IMR-90 (cell line): ENCODE measurements at regions not wholly inside any gene's neighbourhood (a gene's known extent, or its start where the extent isn't known, plus 50 kb on each side); places are given as distances from the start of the nearest gene placed in this dataset.
"Not testable (repeated sequence)": the region's sequence is repeated elsewhere in the genome, so short reads cannot be mapped to it uniquely, and the experiment has no call there.

ENCODE experiments used
- ATAC-seq: fragments of 200-7000 bp; cut with Tn5 transposase; 2 replicates; pipeline ENCODE4 v1.9.1; 2020; ENCODE audit warnings: low read depth, mild to moderate bottlenecking, moderate library complexity
- BruUV-seq: library from RNA; stranded (reverse); fragments of 400-500 nt; replicated peaks from 2 replicates; lab custom pipeline; 2021; lab: Mats Ljungman, UMichigan
- CTCF ChIA-PET: fragments of 300-600 bp; formaldehyde crosslinking; extraction: SDS; loops from one replicate; lab custom pipeline; 2021; ENCODE audit warnings: antibody characterized with exemption; lab: Yijun Ruan, JAX
- POLR2A ChIA-PET: fragments of 300-600 bp; sonication (Branson Sonifier 250); formaldehyde crosslinking; loops from one replicate; lab custom pipeline; 2022; ENCODE audit warnings: antibody characterized with exemption; ENCODE audit not compliant: unreplicated experiment; lab: Charles Lee
- DNase-seq: peaks from one replicate; pipeline ENCODE4 v3.0.0; 2013
- H2AFZ ChIP-seq: replicated peaks from 2 replicates; pipeline ENCODE3; 2013; ENCODE audit warnings: low read length, mild to moderate bottlenecking; ENCODE audit not compliant: poor library complexity
- H2AK5ac ChIP-seq: 2 replicates; pipeline ENCODE4 v1.6.1; 2013; ENCODE audit warnings: low read depth, low read length, inconsistent platforms
- H2AK9ac ChIP-seq: replicated peaks from 2 replicates; pipeline ENCODE3; 2013; ENCODE audit warnings: mild to moderate bottlenecking, low read depth, low read length, moderate library complexity; ENCODE audit not compliant: poor library complexity
- H2BK120ac ChIP-seq: 2 replicates; pipeline ENCODE4 v1.6.1; 2013; ENCODE audit warnings: low read depth, low read length, inconsistent platforms
- H2BK15ac ChIP-seq: 3 replicates; pipeline ENCODE4 v1.6.1; 2013; ENCODE audit warnings: low read depth, low read length, inconsistent platforms
- H2BK20ac ChIP-seq: 2 replicates; pipeline ENCODE4 v1.6.1; 2013; ENCODE audit warnings: low read depth, mild to moderate bottlenecking, inconsistent platforms, low read length, moderate library complexity
- H2BK5ac ChIP-seq: 2 replicates; pipeline ENCODE4 v1.6.1; 2013; ENCODE audit warnings: mild to moderate bottlenecking, low read depth, low read length, inconsistent platforms; ENCODE audit not compliant: poor library complexity, severe bottlenecking
- H3K14ac ChIP-seq: replicated peaks from 2 replicates; pipeline ENCODE4 v1.6.1; 2013; ENCODE audit warnings: low read depth, low read length, inconsistent platforms
- H3K18ac ChIP-seq: 2 replicates; pipeline ENCODE4 v1.6.1; 2013; ENCODE audit warnings: low read depth, low read length, control low read depth
- H3K23ac ChIP-seq: 2 replicates; pipeline ENCODE4 v1.6.1; 2013; ENCODE audit warnings: low read depth, low read length, inconsistent platforms
- H3K27ac ChIP-seq: 2 replicates; pipeline ENCODE4 v1.5.1; 2013; ENCODE audit warnings: mild to moderate bottlenecking, control low read depth, low read length; ENCODE audit not compliant: insufficient read depth
- H3K27me3 ChIP-seq: 2 replicates; pipeline ENCODE4 v1.6.1; 2013; ENCODE audit warnings: low read length; ENCODE audit not compliant: control insufficient read depth, insufficient read depth
- H3K36me3 ChIP-seq: 2 replicates; pipeline ENCODE4 v1.6.1; 2013; ENCODE audit warnings: low read length, mixed read lengths; ENCODE audit not compliant: control insufficient read depth, insufficient read depth
- H3K4ac ChIP-seq: 2 replicates; pipeline ENCODE4 v1.6.1; 2013; ENCODE audit warnings: low read depth, low read length, inconsistent platforms
- H3K4me1 ChIP-seq: 2 replicates; pipeline ENCODE4 v1.6.1; 2013; ENCODE audit warnings: low read length, mixed read lengths; ENCODE audit not compliant: control insufficient read depth, insufficient read depth
- H3K4me2 ChIP-seq: 2 replicates; pipeline ENCODE4 v1.6.1; 2013; ENCODE audit warnings: low read depth, mild to moderate bottlenecking, control low read depth, low read length, moderate library complexity
- H3K4me3 ChIP-seq: 2 replicates; pipeline ENCODE4 v1.5.1; 2013; ENCODE audit warnings: low read depth, mild to moderate bottlenecking, control low read depth, low read length, moderate library complexity; ENCODE audit not compliant: insufficient read depth
- H3K56ac ChIP-seq: 2 replicates; pipeline ENCODE4 v1.6.1; 2013; ENCODE audit warnings: low read length, inconsistent platforms; ENCODE audit not compliant: insufficient read depth; ENCODE audit errors: extremely low read depth
- H3K79me1 ChIP-seq, 2 experiments: 2 replicates each; pipeline ENCODE4 v1.6.1; 2013; ENCODE audit warnings: low read length in 2 of 2, inconsistent platforms in 1 of 2, low read depth in 1 of 2
- H3K9ac ChIP-seq: 2 replicates; pipeline ENCODE4 v1.6.1; 2013; ENCODE audit warnings: low read depth, low read length, control low read depth
- H3K9me1 ChIP-seq: 2 replicates; pipeline ENCODE4 v1.6.1; 2013; ENCODE audit warnings: low read length, inconsistent platforms; ENCODE audit not compliant: insufficient read depth
- H3K9me3 ChIP-seq: 2 replicates; pipeline ENCODE4 v1.6.1; 2013; ENCODE audit warnings: low read length; ENCODE audit not compliant: control insufficient read depth, insufficient read depth
- H4K20me1 ChIP-seq: 2 replicates; pipeline ENCODE4 v1.6.1; 2013; ENCODE audit warnings: low read length, inconsistent platforms; ENCODE audit not compliant: insufficient read depth
- H4K5ac ChIP-seq: 2 replicates; pipeline ENCODE4 v1.6.1; 2013; ENCODE audit warnings: mild to moderate bottlenecking, low read depth, low read length, control low read depth
- H4K8ac ChIP-seq, 2 experiments: 2 replicates each; pipeline ENCODE4 v1.6.1; 2013; ENCODE audit warnings: low read depth in 2 of 2, low read length in 2 of 2, control low read depth in 1 of 2, inconsistent platforms in 1 of 2
- H4K91ac ChIP-seq: 2 replicates; pipeline ENCODE4 v1.6.1; 2013; ENCODE audit warnings: low read depth, low read length, inconsistent platforms; ENCODE audit not compliant: insufficient read depth
- WGBS, 2 experiments: methylation state at CpG; one replicate each; pipeline versions ENCODE4 v1.1.5 to v1.1.7; 2013; ENCODE audit warnings: missing lambda C conversion rate in 2 of 2; ENCODE audit not compliant: insufficient read length in 1 of 2; ENCODE audit errors: extremely low coverage in 2 of 2; 5-methylcytosine and 5-hydroxymethylcytosine counted together
- dilution Hi-C: fragments of 300-500 bp; cut with HindIII; formaldehyde crosslinking; loops from one replicate; pipeline ENCODE4 v1.14.3; 2018; ENCODE audit warnings: low sequenced_read_pairs; ENCODE audit not compliant: unreplicated experiment
- in situ Hi-C: fragments of 300-500 bp; cut with MboI; formaldehyde crosslinking; loops from 3 replicates; pipeline ENCODE4 v1.14.3; 2019; ENCODE audit warnings: low sequenced_read_pairs, inconsistent platforms, mixed read lengths
- intact Hi-C: fragments of 100-400 bp; cut with micrococcal nuclease; formaldehyde crosslinking; loops from 2 replicates; pipeline ENCODE4 v1.10.0; 2022

- H3K18ac ChIP-seq, H3K4me2 ChIP-seq, H3K9ac ChIP-seq, H2BK5ac ChIP-seq, H3K79me1 ChIP-seq, H3K27me3 ChIP-seq, H3K23ac ChIP-seq, H4K8ac ChIP-seq, H4K91ac ChIP-seq, intact Hi-C loops, H3K56ac ChIP-seq, dilution Hi-C loops, H2BK15ac ChIP-seq, H4K20me1 ChIP-seq, H3K14ac ChIP-seq, H2AK5ac ChIP-seq, H3K36me3 ChIP-seq, CTCF ChIA-PET, H2AFZ ChIP-seq, in situ Hi-C loops, H3K4me1 ChIP-seq, H4K5ac ChIP-seq, H2AK9ac ChIP-seq, H3K9me1 ChIP-seq, DNase-seq, H2BK20ac ChIP-seq, H3K27ac ChIP-seq, POLR2A ChIA-PET, H3K4me3 ChIP-seq, BruUV-seq, H2BK120ac ChIP-seq, ATAC-seq, H3K4ac ChIP-seq: not testable (repeated sequence)
- H3K9me3 ChIP-seq: peaks cover 20% of the 10 kb centered on the region
- no CpG with 5 or more reads among the region's 9 CpGs for WGBS, 2 experiments
Observed at GRCh38 chr16:79881107-79881506, 280.6 kb upstream of the MAF start.
